Progenitor cell of endocrine pancreas (in vitro differentiated cells): ENCODE measurements at regions not wholly inside any gene's neighbourhood (a gene's known extent, or its start where the extent isn't known, plus 50 kb on each side); places are given as distances from the start of the nearest gene placed in this dataset.

Experiments used
- DNase-seq: peaks from one replicate; pipeline ENCODE4 v3.0.0; 2021; ENCODE audit warnings: low spot score; ENCODE audit not compliant: unreplicated experiment
- H3K27ac Mint-ChIP-seq: 2 replicates; pipeline ENCODE4 v1.8.0; 2021; ENCODE audit warnings: mild to moderate bottlenecking, moderate library complexity, mixed read lengths
- H3K27me3 Mint-ChIP-seq: 2 replicates; pipeline ENCODE4 v1.8.0; 2021; ENCODE audit warnings: mixed read lengths
- H3K36me3 Mint-ChIP-seq: 2 replicates; pipeline ENCODE4 v1.8.0; 2022; ENCODE audit warnings: mixed read lengths; ENCODE audit not compliant: insufficient read depth
- H3K4me1 Mint-ChIP-seq: 2 replicates; pipeline ENCODE4 v1.8.0; 2021; ENCODE audit warnings: low read depth, mixed read lengths
- H3K4me3 Mint-ChIP-seq: 2 replicates; pipeline ENCODE4 v1.8.0; 2021; ENCODE audit warnings: low read depth, mild to moderate bottlenecking, moderate library complexity, mixed read lengths
- H3K9me3 Mint-ChIP-seq: 2 replicates; pipeline ENCODE4 v1.8.0; 2021; ENCODE audit warnings: low read depth, mixed read lengths
- CTCF ChIP-seq: fragments of 200-600 bp; sonication (generic); IDR thresholded peaks from one replicate; pipeline ENCODE4 v1.5.0; 2021; ENCODE audit warnings: antibody characterized with exemption, mild to moderate bottlenecking; ENCODE audit not compliant: unreplicated experiment

GRCh38 chr6:92166666-92167065 is 1252.7 kb downstream of the EPHA7 start:
- Mint-ChIP-seq H3K4me1 (no peaks in the 10 kb centered on the region), H3K4me3 (no peak overlapping the region), H3K27ac (no peak overlapping the region), H3K9me3 (peaks cover 6% of the 10 kb centered on the region), H3K27me3 (no peaks in the 10 kb centered on the region), H3K36me3 (no peaks in the 10 kb centered on the region)
- no peak for DNase-seq
- TF ChIP-seq CTCF, result no peak

- Mint-ChIP-seq H3K9me3 (peaks cover 6% of the 10 kb centered on the region), H3K36me3 (no peaks in the 10 kb centered on the region), H3K27ac (no peak overlapping the region), H3K4me1 (peaks cover 4% of the 10 kb centered on the region), H3K27me3 (no peaks in the 10 kb centered on the region), H3K4me3 (no peak overlapping the region)
- TF ChIP-seq CTCF, result no peak
- DNase-seq, result no peak
Observed at GRCh38 chr6:92161953-92162352, 1257.4 kb downstream of the EPHA7 start.

- Mint-ChIP-seq H3K9me3 (peaks cover 6% of the 10 kb centered on the region), H3K4me3 (no peak overlapping the region), H3K27ac (no peak overlapping the region), H3K4me1 (peaks cover 4% of the 10 kb centered on the region), H3K36me3 (no peaks in the 10 kb centered on the region), H3K27me3 (no peaks in the 10 kb centered on the region)
- no peak for TF ChIP-seq CTCF
- DNase-seq, result no peak
Observed at GRCh38 chr6:92160226-92160625, 1259.1 kb downstream of the EPHA7 start.

- no peak for DNase-seq
- H3K4me1 Mint-ChIP-seq, result peaks cover 4% of the 10 kb centered on the region
- TF ChIP-seq CTCF, result no peak
Observed at GRCh38 chr6:92159046-92159445, 1260.3 kb downstream of the EPHA7 start.

GRCh38 chr6:92150553-92150952 is 1268.8 kb downstream of the EPHA7 start:
- Mint-ChIP-seq H3K4me3 (no peak overlapping the region), H3K36me3 (no peaks in the 10 kb centered on the region), H3K27ac (no peak overlapping the region), H3K4me1 (no peaks in the 10 kb centered on the region), H3K9me3 (peaks cover 3% of the 10 kb centered on the region), H3K27me3 (no peaks in the 10 kb centered on the region)
- DNase-seq, result no peak
- TF ChIP-seq CTCF, result no peak

More at GRCh38 chr6:92159046-92159445, 1260.3 kb downstream of the EPHA7 start:
- Mint-ChIP-seq H3K27ac (no peak overlapping the region), H3K4me3 (no peak overlapping the region), H3K9me3 (no peaks in the 10 kb centered on the region), H3K36me3 (no peaks in the 10 kb centered on the region), H3K27me3 (no peaks in the 10 kb centered on the region)
